ENCODE measurements at regions not wholly inside any gene's neighbourhood (a gene's known extent, or its start where the extent isn't known, plus 50 kb on each side); places are given as distances from the start of the nearest gene placed in this dataset.
"Not testable (repeated sequence)": the region's sequence is repeated elsewhere in the genome, so short reads cannot be mapped to it uniquely, and the experiment has no call there.

GRCh38 chr1:95537176-95537575 lies 303.2 kb downstream of the RWDD3 start:
- H3K27ac ChIP-seq (replicated peaks in 1 of 4): peak overlapping the region in 1 of 4 donors; percentile 8
- no peaks in the 10 kb centered on the region for H3K9me3 ChIP-seq
- intact Hi-C loops (cut with DNase I): no loop called here
- H3K36me3 ChIP-seq: no peaks in the 10 kb centered on the region
- TF ChIP-seq POLR2AphosphoS5 (IDR thresholded peaks at IDR 0.05) (no peak), EP300 (IDR thresholded peaks at IDR 0.05) (no peak), POLR2A (IDR thresholded peaks at IDR 0.05; ENCODE audit: low read depth) (no peak)
- TF ChIP-seq, protein P1, sequence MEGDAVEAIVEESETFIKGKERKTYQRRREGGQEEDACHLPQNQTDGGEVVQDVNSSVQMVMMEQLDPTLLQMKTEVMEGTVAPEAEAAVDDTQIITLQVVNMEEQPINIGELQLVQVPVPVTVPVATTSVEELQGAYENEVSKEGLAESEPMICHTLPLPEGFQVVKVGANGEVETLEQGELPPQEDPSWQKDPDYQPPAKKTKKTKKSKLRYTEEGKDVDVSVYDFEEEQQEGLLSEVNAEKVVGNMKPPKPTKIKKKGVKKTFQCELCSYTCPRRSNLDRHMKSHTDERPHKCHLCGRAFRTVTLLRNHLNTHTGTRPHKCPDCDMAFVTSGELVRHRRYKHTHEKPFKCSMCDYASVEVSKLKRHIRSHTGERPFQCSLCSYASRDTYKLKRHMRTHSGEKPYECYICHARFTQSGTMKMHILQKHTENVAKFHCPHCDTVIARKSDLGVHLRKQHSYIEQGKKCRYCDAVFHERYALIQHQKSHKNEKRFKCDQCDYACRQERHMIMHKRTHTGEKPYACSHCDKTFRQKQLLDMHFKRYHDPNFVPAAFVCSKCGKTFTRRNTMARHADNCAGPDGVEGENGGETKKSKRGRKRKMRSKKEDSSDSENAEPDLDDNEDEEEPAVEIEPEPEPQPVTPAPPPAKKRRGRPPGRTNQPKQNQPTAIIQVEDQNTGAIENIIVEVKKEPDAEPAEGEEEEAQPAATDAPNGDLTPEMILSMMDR (IDR thresholded peaks at IDR 0.05): no peak
- DNase-seq (ENCODE audit: extremely low spot score): no peak
- 23% methylated on average over 3 of the region's 3 CpGs for WGBS
- no peak overlapping the region for H3K4me3 ChIP-seq
- H3K4me1 ChIP-seq: peaks cover 0 to 14% (median 12%) of the 10 kb centered on the region in 4 donors
- H3K27me3 ChIP-seq: no peaks in the 10 kb centered on the region

- H3K9me3 ChIP-seq; intact Hi-C loops (cut with DNase I); DNase-seq (ENCODE audit: extremely low spot score); H3K36me3 ChIP-seq; H3K4me3 ChIP-seq; H3K27me3 ChIP-seq; H3K27ac ChIP-seq (replicated peaks in 1 of 4): not testable (repeated sequence)
- H3K4me1 ChIP-seq: peaks cover 0 to 17% (median 12%) of the 10 kb centered on the region in 4 donors
- 93% methylated on average over 7 of the region's 7 CpGs for WGBS
Observed at GRCh38 chr1:95538242-95538641, 304.2 kb downstream of the RWDD3 start.

GRCh38 chr1:95542936-95543335 lies 308.9 kb downstream of the RWDD3 start:
- WGBS: 31% methylated on average over 2 of the region's 2 CpGs
- H3K9me3 ChIP-seq: no peaks in the 10 kb centered on the region
- no peaks in the 10 kb centered on the region for H3K27me3 ChIP-seq
- DNase-seq (ENCODE audit: extremely low spot score): no peak
- H3K27ac ChIP-seq (replicated peaks in 1 of 4): no peak overlapping the region
- H3K4me3 ChIP-seq: no peak overlapping the region
- H3K4me1 ChIP-seq: peaks cover 0 to 3% (median 0%) of the 10 kb centered on the region in 4 donors
- TF ChIP-seq POLR2A (IDR thresholded peaks at IDR 0.05; ENCODE audit: low read depth) (no peak), EP300 (IDR thresholded peaks at IDR 0.05) (no peak), POLR2AphosphoS5 (IDR thresholded peaks at IDR 0.05) (no peak)
- TF ChIP-seq, protein P1 (IDR thresholded peaks at IDR 0.05): no peak
- intact Hi-C loops (cut with DNase I): no loop called here
- no peaks in the 10 kb centered on the region for H3K36me3 ChIP-seq

GRCh38 chr1:95547005-95547404 lies 313.0 kb downstream of the RWDD3 start:
- Histone ChIP-seq H3K9me3 (no peaks in the 10 kb centered on the region), H3K27ac (replicated peaks in 1 of 4) (no peak overlapping the region), H3K4me1 (peaks cover 0 to 3% (median 0%) of the 10 kb centered on the region in 4 donors), H3K27me3 (no peaks in the 10 kb centered on the region), H3K36me3 (no peaks in the 10 kb centered on the region), H3K4me3 (no peak overlapping the region)
- 89% methylated on average over 2 of the region's 2 CpGs for WGBS
- no peak for DNase-seq (ENCODE audit: extremely low spot score)
- no peak for TF ChIP-seq POLR2A (IDR thresholded peaks at IDR 0.05; ENCODE audit: low read depth)
- no peak for TF ChIP-seq EP300 (IDR thresholded peaks at IDR 0.05)
- TF ChIP-seq, protein P1 (IDR thresholded peaks at IDR 0.05): no peak
- no peak for TF ChIP-seq POLR2AphosphoS5 (IDR thresholded peaks at IDR 0.05)
- intact Hi-C loops (cut with DNase I): no loop called here

GRCh38 chr1:95548211-95548610 lies 314.2 kb downstream of the RWDD3 start:
- Histone ChIP-seq H3K36me3 (no peaks in the 10 kb centered on the region), H3K9me3 (no peaks in the 10 kb centered on the region), H3K4me1 (peaks cover 0 to under 1% (median 0%) of the 10 kb centered on the region in 4 donors), H3K27ac (replicated peaks in 1 of 4) (no peak overlapping the region), H3K4me3 (no peak overlapping the region), H3K27me3 (no peaks in the 10 kb centered on the region)
- WGBS: 63% methylated on average over 1 of the region's 1 CpG
- intact Hi-C loops (cut with DNase I): no loop called here
- no peak for DNase-seq (ENCODE audit: extremely low spot score)
- TF ChIP-seq POLR2A (IDR thresholded peaks at IDR 0.05; ENCODE audit: low read depth): no peak
- TF ChIP-seq EP300 (IDR thresholded peaks at IDR 0.05): no peak
- no peak for TF ChIP-seq POLR2AphosphoS5 (IDR thresholded peaks at IDR 0.05)
- TF ChIP-seq, protein P1 (IDR thresholded peaks at IDR 0.05): no peak
